HG03196 (cell line): ENCODE measurements at regions not wholly inside any gene's neighbourhood (a gene's known extent, or its start where the extent isn't known, plus 50 kb on each side); places are given as distances from the start of the nearest gene placed in this dataset.

Source experiments
- ATAC-seq: cut with Tn5 transposase; IDR thresholded peaks from one replicate; pipeline ENCODE4 v1.9.1; 2021; ENCODE audit not compliant: unreplicated experiment

DNA sequence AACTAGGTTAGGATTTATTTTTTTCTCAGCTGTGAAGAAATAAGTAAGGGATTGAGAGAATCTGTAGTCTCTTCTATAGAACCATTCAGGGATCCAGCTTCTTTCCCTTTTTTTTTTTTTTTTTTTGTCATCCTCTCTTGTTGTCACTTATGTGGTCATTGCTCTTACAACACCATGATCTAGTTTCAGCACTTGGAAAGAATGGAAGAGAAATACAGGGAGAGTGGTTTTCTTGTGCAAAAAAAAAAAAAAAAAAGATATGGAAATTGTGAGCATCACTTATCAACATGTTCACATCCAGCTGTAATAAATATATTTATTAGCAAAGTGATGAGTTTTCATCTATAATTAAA lies 599.3 kb downstream of the SLC6A15 start:
- no peak for ATAC-seq

DNA sequence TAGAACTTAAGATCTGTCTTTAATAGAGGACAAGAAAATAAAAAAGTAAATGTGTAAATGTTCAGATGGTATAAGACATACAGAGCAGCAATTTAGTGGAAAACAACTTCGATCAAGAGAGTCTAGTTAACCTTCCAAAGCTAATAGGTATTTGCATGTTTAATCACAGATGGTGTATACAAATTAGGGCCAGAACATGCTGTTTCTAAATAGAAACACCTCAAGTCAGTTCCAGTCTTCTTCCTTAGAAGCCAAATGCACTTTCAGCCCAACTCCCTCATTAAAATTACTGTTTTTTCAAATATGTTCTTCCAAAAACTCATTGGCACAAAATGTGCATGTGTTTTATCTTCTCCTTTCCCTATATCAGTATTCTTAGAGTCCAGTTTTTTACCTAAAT lies 604.4 kb downstream of the SLC6A15 start:
- ATAC-seq: no peak

DNA sequence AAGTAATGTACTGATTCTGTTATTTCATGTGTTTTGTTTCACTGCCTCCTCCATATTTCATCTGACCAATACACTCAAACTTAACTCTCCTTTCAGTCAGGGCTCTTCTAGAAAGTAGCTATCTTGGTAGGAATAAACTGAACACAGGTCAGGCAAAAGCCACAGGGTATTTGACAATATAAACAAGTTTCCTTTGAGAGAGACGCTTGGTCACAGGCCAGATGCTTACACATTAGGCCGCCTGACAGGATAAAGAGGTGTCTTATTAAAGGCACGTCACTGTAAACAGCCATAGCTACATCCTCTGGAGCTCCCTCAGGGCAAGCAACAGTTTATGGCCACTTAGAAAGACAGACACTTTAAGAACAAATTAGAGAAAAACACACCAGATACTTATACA lies 607.5 kb downstream of the SLC6A15 start:
- ATAC-seq: no peak

DNA sequence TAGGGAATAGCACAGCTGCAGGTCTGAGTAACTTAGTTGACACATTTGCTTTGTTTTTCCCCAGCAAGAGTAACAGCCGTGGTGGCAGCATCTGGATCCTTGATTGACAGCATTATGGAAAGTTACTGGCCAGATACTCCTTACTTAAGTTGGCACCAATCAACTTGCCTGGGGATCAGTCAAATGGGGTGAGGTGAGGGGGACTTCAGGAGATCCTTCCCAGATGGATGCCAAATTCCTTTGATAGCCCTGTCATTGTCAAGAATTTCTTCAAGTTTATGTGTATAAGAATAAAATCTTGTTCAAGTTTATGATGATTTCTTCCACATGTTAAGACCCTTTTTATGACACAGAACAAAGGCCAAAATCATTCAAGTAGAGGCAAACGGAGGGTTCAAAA lies 618.4 kb downstream of the SLC6A15 start:
- ATAC-seq: no peak

DNA sequence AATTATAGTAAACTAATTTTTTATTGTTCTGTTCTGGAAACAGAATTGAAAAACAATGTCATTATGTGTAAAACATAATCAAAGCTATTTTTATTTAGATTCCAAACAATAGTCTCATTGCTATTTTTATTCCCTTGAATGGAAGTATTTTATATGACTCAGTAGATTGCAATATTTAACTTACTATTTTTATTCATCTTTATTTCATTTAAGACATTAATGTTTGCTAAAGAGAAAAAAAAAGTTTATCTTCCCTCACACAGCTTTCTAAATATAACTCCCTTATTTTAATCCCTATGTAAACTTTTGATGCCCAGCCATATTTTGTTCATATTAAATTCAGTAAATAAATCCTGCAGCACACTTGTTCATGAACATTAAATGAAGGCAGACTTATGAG lies 622.4 kb downstream of the SLC6A15 start:
- ATAC-seq: no peak

DNA sequence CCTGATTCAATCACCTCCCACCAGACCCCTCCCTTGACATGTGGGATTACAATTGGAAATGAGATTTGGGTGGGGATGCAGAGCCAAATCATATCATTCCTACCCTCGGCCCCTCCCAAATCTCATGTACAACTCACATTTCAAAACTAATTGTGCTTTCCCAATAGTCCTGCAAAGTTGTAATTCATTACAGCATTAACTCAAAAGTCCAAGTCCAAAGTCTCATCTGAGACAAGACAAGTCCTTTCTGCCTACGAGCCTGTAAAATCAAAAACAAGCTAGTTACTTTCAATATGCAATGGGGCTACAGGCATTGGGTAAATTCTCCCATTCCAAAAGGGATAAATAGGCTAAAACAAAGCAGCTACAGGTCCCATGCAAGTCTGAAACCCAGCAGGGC lies 634.6 kb downstream of the SLC6A15 start:
- no peak for ATAC-seq

DNA sequence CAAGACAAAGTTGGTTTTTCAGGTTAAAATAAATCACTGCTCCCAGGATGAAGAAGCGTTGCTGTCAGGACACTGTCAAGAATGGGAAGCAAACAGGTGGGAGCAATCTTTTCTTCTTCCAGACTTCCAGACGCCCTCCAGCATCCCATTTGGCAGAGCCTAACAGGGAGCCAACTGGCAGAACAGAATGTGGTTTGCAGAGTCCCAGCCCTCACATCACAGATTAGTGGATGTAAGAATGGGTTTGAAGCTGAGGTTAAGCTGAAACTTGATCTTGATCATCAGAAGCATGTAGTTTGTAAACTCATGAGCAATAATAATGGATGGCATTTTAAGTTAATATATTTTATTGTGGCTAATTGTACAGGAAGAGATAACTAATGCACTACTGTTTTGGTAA lies 636.4 kb downstream of the SLC6A15 start:
- no peak for ATAC-seq

DNA sequence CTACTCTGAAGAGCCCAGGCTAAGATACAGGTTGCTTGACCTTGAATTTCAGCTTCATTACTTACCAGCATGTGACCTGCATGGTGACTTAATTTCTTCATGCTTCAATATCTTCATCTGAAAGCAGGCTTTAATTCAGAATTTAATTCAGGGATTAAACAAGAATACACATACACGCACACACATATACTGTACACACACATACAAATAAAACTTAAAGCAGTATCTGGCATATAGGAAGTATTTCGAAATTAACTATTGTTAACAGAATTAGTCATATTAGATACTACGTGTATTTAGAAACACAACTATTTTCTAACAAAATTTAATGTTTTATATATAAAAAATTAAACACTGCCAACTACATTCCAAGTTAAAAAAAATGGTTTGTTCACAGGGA lies 640.3 kb downstream of the SLC6A15 start:
- no peak for ATAC-seq

DNA sequence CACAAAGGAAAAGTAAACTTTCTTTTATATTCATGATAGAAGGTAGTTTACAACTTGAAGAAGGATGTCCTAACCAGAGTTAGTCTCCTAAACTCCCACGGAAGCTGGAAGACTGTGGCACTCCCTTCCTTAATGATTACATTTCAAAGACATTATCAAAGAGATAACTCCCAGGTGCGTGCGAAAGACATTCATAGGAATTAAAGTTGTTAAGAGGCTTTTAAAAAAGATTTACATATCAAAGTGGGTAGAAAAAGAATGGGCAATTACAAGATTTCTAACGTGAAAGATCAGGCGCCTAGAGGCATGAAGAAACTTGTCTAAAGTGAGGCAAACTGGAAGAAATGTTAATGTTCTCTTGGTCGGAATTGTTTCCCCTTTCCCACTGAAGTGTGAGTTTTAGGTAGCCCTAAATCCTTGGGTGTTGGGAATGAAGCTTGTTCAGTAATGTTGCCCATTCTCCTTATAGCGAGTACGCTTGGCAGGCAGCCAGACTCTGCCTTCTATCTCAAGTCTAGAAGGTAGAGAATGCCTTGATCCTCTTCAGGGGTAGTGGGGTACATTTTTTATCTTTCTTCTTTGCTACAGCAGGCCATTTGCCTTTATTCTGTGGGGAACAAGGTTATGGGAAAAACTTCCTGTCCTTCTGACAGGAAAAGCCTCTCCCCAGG lies 642.0 kb downstream of the SLC6A15 start:
- ATAC-seq: no peak

DNA sequence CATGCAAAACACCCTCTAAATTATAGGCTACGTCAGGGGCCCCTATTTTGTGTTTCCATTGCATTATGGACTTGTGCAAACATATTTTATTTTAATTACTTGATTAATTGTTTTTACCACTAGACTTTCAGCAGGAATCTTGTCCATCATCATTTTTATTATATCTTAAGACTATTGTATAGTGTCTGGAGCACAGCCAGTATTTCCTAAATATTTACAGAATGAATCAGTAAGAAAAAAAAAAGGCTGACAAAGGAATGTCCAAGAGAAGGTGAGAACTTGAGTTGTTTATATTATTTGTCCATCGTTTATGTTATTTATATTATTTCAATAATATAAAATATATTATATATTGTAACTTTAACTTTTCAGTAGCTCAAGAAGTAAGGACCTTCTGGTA lies 664.7 kb downstream of the SLC6A15 start:
- no peak for ATAC-seq

DNA sequence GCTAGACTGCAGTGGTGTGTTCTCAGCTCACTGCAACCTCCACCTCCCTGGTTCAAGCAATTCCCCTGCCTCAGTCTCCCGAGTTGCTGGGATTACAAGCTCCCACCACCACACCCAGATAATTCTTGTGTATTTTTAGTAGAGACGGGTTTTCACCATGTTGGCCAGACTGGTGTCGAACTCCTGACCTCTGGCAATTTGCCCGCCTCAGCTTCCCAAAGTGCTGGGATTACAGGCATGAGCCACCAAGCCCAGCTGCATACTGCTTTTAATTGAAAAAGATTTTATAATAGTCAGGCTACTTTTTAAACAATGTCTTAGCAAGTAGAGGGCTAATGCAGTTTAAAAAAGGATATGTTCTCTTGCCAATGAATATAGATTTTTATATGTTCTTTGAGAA lies 668.9 kb downstream of the SLC6A15 start:
- no peak for ATAC-seq

DNA sequence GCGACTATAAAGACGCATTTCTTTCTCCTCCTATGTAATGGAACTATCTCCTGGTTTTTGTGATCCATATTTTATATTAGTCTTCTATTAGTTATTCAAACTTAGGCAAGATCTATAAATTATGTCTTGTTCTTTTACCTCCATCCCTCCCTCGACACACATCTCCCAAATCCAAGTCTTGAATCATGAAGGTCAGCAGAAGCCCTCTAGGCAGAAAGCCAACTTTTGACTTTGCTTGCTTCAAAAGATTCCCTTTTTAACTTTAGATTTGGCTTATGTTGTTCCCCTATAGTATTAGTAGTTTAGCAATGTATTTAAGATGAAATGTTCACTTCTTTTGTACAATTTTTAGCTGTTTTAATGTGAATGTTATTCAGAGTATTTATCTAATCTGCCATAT lies 689.8 kb downstream of the SLC6A15 start:
- ATAC-seq: no peak

DNA sequence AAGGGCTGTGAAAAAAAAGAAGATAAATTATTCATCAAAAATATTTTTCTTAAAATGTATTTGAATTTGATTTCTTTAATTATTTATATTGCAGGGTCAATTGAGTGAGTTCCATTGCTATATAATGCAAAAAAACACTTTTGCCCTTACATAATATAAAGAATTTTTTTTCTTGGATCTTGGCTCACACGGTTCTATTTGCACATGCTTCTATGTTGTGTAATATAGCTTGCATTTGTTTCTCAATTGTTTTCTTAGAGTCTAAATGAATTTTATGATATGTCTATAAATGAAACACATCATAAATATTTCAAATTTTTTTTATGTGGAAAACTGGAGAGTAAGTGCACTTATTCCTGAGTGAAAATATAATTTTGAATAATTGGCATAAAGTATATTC lies 694.2 kb downstream of the SLC6A15 start:
- ATAC-seq: no peak

DNA sequence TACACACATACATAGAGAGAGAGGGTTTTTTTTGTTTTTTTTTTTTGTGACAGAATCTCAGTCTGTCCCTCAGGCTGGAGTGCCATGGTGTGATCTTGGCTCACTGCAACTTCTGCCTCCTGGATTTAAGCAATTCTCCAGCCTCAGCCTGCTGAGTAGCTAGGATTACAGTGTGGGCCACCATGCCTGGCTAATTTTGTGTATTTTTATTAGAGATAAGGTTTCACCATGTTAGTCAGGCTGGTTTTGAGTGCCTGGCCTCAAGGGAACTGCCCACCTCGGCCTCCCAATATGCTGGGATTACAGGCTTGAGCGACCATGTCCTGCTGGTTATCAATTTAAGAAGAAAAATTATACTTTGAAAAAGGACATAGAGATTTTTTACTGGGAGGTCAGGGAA lies 710.6 kb downstream of the SLC6A15 start:
- no peak for ATAC-seq

DNA sequence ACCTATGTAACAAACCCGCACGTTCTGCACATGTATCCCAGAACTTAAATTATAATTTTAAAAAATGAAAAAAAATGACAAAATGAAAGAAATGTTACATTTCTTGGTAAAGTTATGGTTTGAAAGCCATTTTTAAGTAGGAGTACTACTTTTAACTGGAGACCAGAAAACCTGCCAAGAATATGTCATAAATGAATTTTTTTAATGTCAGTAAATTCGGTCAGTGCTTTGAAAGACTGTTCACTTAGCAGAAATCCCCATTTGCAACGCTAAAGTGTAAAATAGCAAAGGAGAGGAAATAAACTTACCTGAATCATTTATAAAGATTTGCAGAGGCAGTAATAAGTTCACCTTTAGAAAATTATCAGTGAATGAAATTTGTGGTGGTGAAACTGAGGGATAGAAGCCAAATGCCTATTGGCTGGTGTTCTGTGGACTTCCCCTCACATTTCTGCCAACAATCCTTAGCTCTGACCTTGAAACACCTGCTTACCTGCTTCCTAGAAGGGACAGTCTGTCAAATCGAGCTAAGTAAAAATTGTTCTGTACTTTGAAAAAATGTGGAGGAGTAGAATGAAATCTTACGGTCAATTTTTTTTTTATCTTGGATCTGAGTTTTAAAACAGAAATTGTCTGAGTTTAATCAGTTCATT lies 714.2 kb downstream of the SLC6A15 start:
- no peak for ATAC-seq

DNA sequence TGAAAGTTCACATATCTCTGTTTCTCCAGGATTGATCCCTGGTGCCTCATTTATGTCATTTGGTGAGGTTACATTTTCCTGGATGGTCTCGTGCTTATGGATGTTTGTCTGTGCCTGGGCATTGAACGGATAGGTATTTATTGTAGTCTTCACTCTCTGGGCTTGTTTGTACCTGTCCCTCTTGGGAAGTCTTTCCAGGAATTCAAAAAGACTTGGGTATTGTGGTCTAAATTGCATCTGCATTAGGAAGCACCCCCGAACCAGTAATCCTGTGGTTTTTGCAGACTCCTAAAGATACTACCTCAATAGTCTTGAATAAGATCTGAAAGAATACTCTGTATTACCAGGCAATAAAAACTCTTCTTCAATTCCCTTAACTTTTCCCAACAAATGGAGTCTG lies 720.8 kb downstream of the SLC6A15 start:
- no peak for ATAC-seq

DNA sequence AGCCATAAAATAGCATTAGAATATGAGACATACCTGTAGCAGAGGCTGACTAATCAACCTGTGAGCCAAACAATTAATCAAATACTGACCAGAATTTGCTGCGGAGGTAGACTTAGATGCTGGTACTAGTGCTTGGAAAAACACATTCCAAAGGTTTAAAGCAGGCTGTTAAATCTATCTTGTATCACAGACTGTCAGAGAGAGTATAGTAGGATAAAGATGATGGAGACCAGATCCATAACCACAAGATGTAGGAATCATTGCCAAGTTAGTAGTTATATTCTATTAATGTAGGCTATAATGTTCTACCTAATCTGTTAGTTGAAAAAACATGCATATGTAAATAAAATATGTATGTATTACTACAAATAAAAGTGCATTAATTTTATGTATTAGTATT lies 726.2 kb downstream of the SLC6A15 start:
- no peak for ATAC-seq

DNA sequence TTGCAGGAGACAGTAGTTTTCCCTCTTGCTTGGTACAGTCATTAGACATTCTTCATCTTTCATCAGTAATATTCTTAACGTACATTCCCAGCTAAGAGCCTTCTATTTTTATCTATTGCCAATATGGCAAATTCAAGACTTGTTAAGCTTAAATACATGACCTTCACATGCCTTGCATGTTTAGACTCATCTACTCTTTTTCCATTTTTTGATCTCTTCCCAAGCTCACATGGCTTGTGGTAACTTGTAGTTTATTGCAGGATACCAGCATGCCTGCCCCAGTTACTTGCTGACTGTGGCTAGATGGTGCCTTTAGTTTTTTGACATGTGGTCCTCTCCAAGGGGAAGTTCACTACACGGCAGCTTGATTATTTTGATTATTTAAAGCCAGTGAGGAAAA lies 729.0 kb downstream of the SLC6A15 start:
- no peak for ATAC-seq

DNA sequence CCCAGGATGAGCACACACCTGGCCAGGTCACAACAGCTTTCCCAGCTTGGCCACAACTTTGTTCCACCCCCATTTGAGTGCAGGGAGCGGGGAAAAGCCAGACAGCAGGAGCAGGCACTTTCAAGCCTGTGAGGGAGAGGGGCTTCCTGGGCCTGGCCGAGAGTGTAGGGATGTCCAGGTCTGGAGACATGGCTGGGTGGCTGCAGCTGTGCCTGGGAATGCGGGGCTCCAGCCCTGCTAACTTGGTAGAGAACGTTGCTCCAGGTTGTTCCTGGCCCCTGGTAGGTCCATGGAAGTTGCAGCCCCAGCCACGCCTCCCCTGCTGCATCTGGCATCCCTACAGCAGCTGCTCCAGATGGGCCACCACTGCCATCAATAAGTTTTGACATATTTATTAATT lies 738.5 kb downstream of the SLC6A15 start:
- ATAC-seq: no peak

DNA sequence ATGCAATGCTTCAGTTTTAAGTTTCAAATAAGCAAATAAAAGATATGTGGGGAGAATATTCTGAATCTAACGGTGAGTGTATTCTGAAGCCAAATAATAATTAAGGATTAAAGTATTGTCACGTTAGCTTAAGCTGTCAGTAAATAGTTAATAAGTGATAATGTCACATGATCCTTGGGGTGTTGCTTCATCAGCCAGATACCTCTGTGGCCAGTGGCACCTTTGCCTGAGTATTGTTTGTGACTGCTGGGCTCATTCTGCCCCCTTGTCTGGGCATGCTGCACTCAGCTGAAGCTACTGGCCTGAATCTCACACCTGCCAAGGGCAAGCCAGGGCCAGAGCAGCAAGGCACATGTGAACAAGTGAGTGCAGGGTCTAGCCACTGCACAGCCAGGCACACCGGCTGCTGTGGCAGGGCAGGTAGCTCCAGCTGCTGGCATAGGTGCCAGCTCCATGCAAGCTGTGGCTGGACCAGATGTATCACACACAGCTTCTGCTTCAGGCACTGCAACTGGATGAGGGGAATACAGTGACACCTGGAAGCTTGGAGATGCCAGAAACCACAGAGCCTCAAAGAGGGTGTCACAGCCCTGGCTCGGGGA lies 739.7 kb downstream of the SLC6A15 start:
- no peak for ATAC-seq

DNA sequence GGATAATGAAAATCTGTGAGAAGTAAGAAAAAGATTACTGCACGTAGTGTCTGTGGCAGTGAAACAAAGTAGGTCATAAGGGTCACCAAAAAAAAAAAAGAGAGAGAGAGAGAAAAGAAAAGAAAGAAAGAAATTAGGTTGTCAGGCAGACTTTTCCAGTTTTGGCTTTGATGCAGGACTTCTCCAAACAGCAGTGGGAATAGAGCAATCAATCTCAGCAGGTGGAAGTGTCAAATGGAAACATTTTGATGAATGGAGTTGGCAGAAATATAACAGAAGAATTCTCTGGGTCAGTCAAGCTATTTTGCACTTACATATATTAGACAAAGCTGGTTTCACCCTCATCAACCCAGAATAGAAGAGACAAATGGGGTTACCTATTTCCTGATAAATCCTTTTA lies 745.8 kb downstream of the SLC6A15 start:
- no peak for ATAC-seq

DNA sequence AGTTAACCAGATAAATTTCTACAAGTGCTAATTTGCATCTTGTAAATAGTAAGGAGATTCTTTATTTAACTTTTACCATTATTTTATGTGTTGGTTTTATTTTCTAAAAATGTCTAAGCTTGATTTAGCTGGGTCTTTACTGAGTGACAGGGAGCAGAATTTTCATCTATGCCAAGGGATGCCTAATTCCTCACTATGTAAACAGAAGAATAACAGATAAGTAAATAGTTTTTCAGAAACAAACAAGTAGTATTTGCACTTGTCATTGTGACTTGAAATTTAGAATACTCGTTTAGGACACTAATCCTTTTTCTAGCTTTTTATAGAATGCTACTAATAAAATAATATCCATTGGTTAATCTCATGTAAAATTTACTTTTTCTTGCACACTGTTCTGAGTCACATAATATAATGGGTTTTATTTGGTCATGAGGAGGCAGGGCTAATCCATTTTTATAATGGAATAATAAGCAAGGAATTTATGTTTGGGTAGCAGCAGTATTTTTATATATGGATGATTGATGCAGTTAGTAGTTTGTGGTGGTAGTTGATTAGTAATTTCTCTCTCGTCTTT lies 746.5 kb downstream of the SLC6A15 start:
- ATAC-seq: no peak
